ENCODE measurements at regions not wholly inside any gene's neighbourhood (a gene's known extent, or its start where the extent isn't known, plus 50 kb on each side); places are given as distances from the start of the nearest gene placed in this dataset.
A peak's percentile ranks its signal among the peaks of the same experiment; 100 is the strongest.

GRCh38 chr15:58369261-58369701, 62.5 kb upstream of the LIPC start:
- H3K9ac ChIP-seq (ENCODE audit: insufficient read depth, low read depth, low read length) = no peak overlapping the region
- H3K4me1 ChIP-seq (ENCODE audit: insufficient read depth, low read length) = peaks cover 18% of the 10 kb centered on the region; the same call in 1 of the 2 replicates
- ChIA-PET POLR2A (interaction anchor here (0.6 kb wide), 1 partner anchor 995 kb away, joined by 3 read pairs; no protein-coding TSS in a partner anchor), CTCF (ENCODE audit: low intra/inter-chr PET ratio, low total read pairs) (no interaction called here)
- intact Hi-C loops (cut with micrococcal nuclease; ENCODE audit: unreplicated experiment) = no loop called here
- FAIRE-seq (no peak), DNase-seq (ENCODE audit: low spot score) (peak; percentile 30), ATAC-seq (peak; percentile 76)
- H3K9me3 ChIP-seq (ENCODE audit: low read length) = 0 out of 2 replicates have a peak, but pooled peaks cover 4% of the 10 kb centered on the region
- no peaks in the 10 kb centered on the region for H4K20me1 ChIP-seq (ENCODE audit: insufficient read depth, low read length)
- no peaks in the 10 kb centered on the region for H3K79me2 ChIP-seq (ENCODE audit: insufficient read depth, low read length)
- H3K36me3 ChIP-seq (replicated peaks in 1 of 2; ENCODE audit: control insufficient read depth in 1 of 2, insufficient read depth in 2 of 2, low read length in 2 of 2) = no peaks in the 10 kb centered on the region
- no peak for TF ChIP-seq ZNF33A (CRISPR knock-in tag; IDR thresholded peaks at IDR 0.05; ENCODE audit: borderline replicate concordance)
- TF ChIP-seq FOXA3 (CRISPR knock-in tag; IDR thresholded peaks at IDR 0.05) = peak; percentile 29; the same call in 1 of the 2 replicates
- peak; percentile 90 for TF ChIP-seq ZSCAN25 (CRISPR knock-in tag; IDR thresholded peaks at IDR 0.05)
- 3% methylated on average over 5 of the region's 5 CpGs for WGBS (ENCODE audit: low lambda C conversion rate)
- BruUV-seq (replicated peaks) = no TSS peak
- peak overlapping the region; percentile 55 for H3K4me2 ChIP-seq (ENCODE audit: low read depth, low read length)
- in situ Hi-C loops (cut with HindIII; ENCODE audit: extremely low pct_ligation_motif_present, low pct_unique_long_range_greater_than_20kb) = no loop called here
- peak overlapping the region; percentile 59 for H2AFZ ChIP-seq (ENCODE audit: low read length)
- no peaks in the 10 kb centered on the region; a peak in 1 of 5 replicates for H3K27me3 ChIP-seq (ENCODE audit: control insufficient read depth in 1 of 2, insufficient read depth in 2 of 2, low read length in 2 of 2)
- H3K4me3 ChIP-seq (replicated peaks in 1 of 3; ENCODE audit: insufficient read depth in 1 of 3, low read depth in 2 of 3, low read length in 3 of 3) = peak overlapping the region in 1 of 3 experiments; percentile 11; a peak in 3 of 6 replicates
- H3K27ac ChIP-seq (ENCODE audit: extremely low read length, insufficient read depth, low read length) = no peak overlapping the region

GRCh38 chr15:58369956-58370355, 61.8 kb upstream of the LIPC start:
- no peak for FAIRE-seq
- Histone ChIP-seq H3K9ac (ENCODE audit: insufficient read depth, low read depth, low read length) (no peak overlapping the region), H3K4me1 (ENCODE audit: insufficient read depth, low read length) (peaks cover 18% of the 10 kb centered on the region; the same call in 1 of the 2 replicates), H2AFZ (ENCODE audit: low read length) (no peak overlapping the region), H4K20me1 (ENCODE audit: insufficient read depth, low read length) (no peaks in the 10 kb centered on the region), H3K4me2 (ENCODE audit: low read depth, low read length) (no peak overlapping the region), H3K4me3 (replicated peaks in 1 of 3; ENCODE audit: insufficient read depth in 1 of 3, low read depth in 2 of 3, low read length in 3 of 3) (no peak overlapping the region; a peak in 1 of 6 replicates), H3K27me3 (ENCODE audit: control insufficient read depth in 1 of 2, insufficient read depth in 2 of 2, low read length in 2 of 2) (no peaks in the 10 kb centered on the region; a peak in 1 of 5 replicates), H3K79me2 (ENCODE audit: insufficient read depth, low read length) (no peaks in the 10 kb centered on the region), H3K9me3 (ENCODE audit: low read length) (0 out of 2 replicates have a peak, but pooled peaks cover 4% of the 10 kb centered on the region), H3K36me3 (replicated peaks in 1 of 2; ENCODE audit: control insufficient read depth in 1 of 2, insufficient read depth in 2 of 2, low read length in 2 of 2) (no peaks in the 10 kb centered on the region), H3K27ac (ENCODE audit: extremely low read length, insufficient read depth, low read length) (no peak overlapping the region)
- intact Hi-C loops (cut with micrococcal nuclease; ENCODE audit: unreplicated experiment) = loop anchor here (10.0 kb wide), 1 partner anchor 95 kb away; no protein-coding TSS in a partner anchor
- no peak for DNase-seq (ENCODE audit: low spot score)
- BruUV-seq (replicated peaks) = no TSS peak
- in situ Hi-C loops (cut with HindIII; ENCODE audit: extremely low pct_ligation_motif_present, low pct_unique_long_range_greater_than_20kb) = no loop called here
- ATAC-seq = no peak
- CTCF ChIA-PET (ENCODE audit: low intra/inter-chr PET ratio, low total read pairs) = no interaction called here
- POLR2A ChIA-PET = interaction anchor here (0.6 to 2.0 kb wide), 2 partner anchors 37 to 995 kb away, joined by 3 to 6 read pairs; no protein-coding TSS in a partner anchor
- WGBS (ENCODE audit: low lambda C conversion rate) = 39% methylated on average over 3 of the region's 3 CpGs
- TF ChIP-seq ZFP37 (CRISPR knock-in tag; IDR thresholded peaks at IDR 0.05; ENCODE audit: borderline replicate concordance) (no peak), ZSCAN20 (CRISPR knock-in tag; IDR thresholded peaks at IDR 0.05; ENCODE audit: borderline replicate concordance) (no peak), ZNF557 (CRISPR knock-in tag; IDR thresholded peaks at IDR 0.05) (no peak), XRCC5 (optimal IDR thresholded peaks at IDR 0.05; ENCODE audit: low read length) (no peak), KLF15 (CRISPR knock-in tag; IDR thresholded peaks at IDR 0.05; ENCODE audit: borderline replicate concordance) (no peak), ZNF709 (CRISPR knock-in tag; IDR thresholded peaks at IDR 0.05) (no peak), TMF1 (CRISPR knock-in tag; IDR thresholded peaks at IDR 0.05; ENCODE audit: low read depth) (no peak), KAT7 (CRISPR knock-in tag; IDR thresholded peaks at IDR 0.05; ENCODE audit: borderline replicate concordance) (no peak), MED1 (CRISPR knock-in tag; IDR thresholded peaks at IDR 0.05) (no peak)
